Endometrial microvascular endothelial cells (primary cell): ENCODE measurements at regions not wholly inside any gene's neighbourhood (a gene's known extent, or its start where the extent isn't known, plus 50 kb on each side); places are given as distances from the start of the nearest gene placed in this dataset.

Experiments used
- in situ Hi-C: cut with HindIII; loops from 2 replicates; pipeline ENCODE4 v1.10.0; 2017; ENCODE audit warnings: low sequenced_read_pairs, low pct_unique_long_range_greater_than_20kb; ENCODE audit errors: inconsistent ontology term

GRCh38 chr16:87125206-87126155 is 191.7 kb downstream of the C16orf95 start:
- in situ Hi-C loops, result no loop called here

- in situ Hi-C loops, result no loop called here
These were observed 190.7 kb downstream of the C16orf95 start for GRCh38 chr16:87126403-87127025.

GRCh38 chr16:87127061-87127765 is 190.0 kb downstream of the C16orf95 start:
- in situ Hi-C loops, result no loop called here

GRCh38 chr16:87127766-87128147 is 189.4 kb downstream of the C16orf95 start:
- in situ Hi-C loops, result no loop called here

GRCh38 chr16:87129771-87130170 is 187.4 kb downstream of the C16orf95 start:
- in situ Hi-C loops, result no loop called here

- in situ Hi-C loops, result no loop called here
These were observed 185.9 kb downstream of the C16orf95 start for GRCh38 chr16:87131061-87131995.

GRCh38 chr16:87131996-87132345 is 185.2 kb downstream of the C16orf95 start:
- in situ Hi-C loops, result no loop called here

- in situ Hi-C loops, result no loop called here
These were observed 184.7 kb downstream of the C16orf95 start for GRCh38 chr16:87132361-87133014.

- in situ Hi-C loops, result no loop called here
These were observed 183.9 kb downstream of the C16orf95 start for GRCh38 chr16:87133112-87133850.

GRCh38 chr16:87133966-87134627 is 183.1 kb downstream of the C16orf95 start:
- in situ Hi-C loops, result no loop called here

GRCh38 chr16:87134628-87134995 is 182.6 kb downstream of the C16orf95 start:
- in situ Hi-C loops, result no loop called here

GRCh38 chr16:87135246-87136030 is 181.8 kb downstream of the C16orf95 start:
- in situ Hi-C loops, result no loop called here

GRCh38 chr16:87138316-87138715 is 178.9 kb downstream of the C16orf95 start:
- in situ Hi-C loops, result no loop called here

GRCh38 chr16:87138738-87139267 is 178.4 kb downstream of the C16orf95 start:
- in situ Hi-C loops, result no loop called here

- in situ Hi-C loops, result no loop called here
These were observed 176.7 kb downstream of the C16orf95 start for GRCh38 chr16:87140211-87141200.
